Activated naive CD8-positive, alpha-beta T cell (primary cell): ENCODE measurements at regions not wholly inside any gene's neighbourhood (a gene's known extent, or its start where the extent isn't known, plus 50 kb on each side); places are given as distances from the start of the nearest gene placed in this dataset.
A peak's percentile ranks its signal among the peaks of the same experiment; 100 is the strongest.

Experiments used
- H3K27ac Mint-ChIP-seq: one replicate; pipeline ENCODE4 v1.8.0; 2021; ENCODE audit warnings: mixed read lengths
- H3K27me3 Mint-ChIP-seq: one replicate; pipeline ENCODE4 v1.8.0; 2021; ENCODE audit warnings: mixed read lengths
- H3K36me3 Mint-ChIP-seq: one replicate; pipeline ENCODE4 v1.8.0; 2021; ENCODE audit warnings: mixed read lengths
- H3K4me1 Mint-ChIP-seq: one replicate; pipeline ENCODE4 v1.8.0; 2021; ENCODE audit warnings: low read depth, mixed read lengths
- H3K4me3 Mint-ChIP-seq: one replicate; pipeline ENCODE4 v1.8.0; 2021; ENCODE audit warnings: mild to moderate bottlenecking, mixed read lengths
- H3K9me3 Mint-ChIP-seq: one replicate; pipeline ENCODE4 v1.8.0; 2021; ENCODE audit warnings: low read depth, mixed read lengths

DNA sequence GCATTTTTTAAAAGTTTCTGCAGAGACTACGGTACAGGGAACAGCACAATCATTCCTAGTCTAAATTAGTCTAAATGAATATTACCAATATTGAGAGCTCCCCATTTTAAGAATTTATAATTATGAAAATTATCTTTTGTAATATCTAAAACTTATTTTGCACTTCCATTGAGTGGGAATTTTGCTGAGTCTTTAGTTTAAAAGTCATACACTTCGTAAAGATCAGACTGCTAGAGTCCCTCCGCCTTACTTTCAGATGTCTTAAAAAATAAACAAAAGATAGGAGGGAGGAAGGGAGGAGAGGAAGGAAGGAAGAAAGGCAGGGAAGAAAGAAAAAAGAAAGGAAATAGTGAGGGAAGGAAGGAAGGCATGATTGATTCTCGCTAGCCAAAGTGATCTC lies 278.2 kb upstream of the PRDM1 start:
- no peak overlapping the region for H3K27ac Mint-ChIP-seq
- no peaks in the 10 kb centered on the region for H3K9me3 Mint-ChIP-seq
- H3K4me1 Mint-ChIP-seq = peaks cover 18% of the 10 kb centered on the region
- H3K36me3 Mint-ChIP-seq = no peaks in the 10 kb centered on the region
- H3K4me3 Mint-ChIP-seq = no peak overlapping the region
- H3K27me3 Mint-ChIP-seq = no peaks in the 10 kb centered on the region

DNA sequence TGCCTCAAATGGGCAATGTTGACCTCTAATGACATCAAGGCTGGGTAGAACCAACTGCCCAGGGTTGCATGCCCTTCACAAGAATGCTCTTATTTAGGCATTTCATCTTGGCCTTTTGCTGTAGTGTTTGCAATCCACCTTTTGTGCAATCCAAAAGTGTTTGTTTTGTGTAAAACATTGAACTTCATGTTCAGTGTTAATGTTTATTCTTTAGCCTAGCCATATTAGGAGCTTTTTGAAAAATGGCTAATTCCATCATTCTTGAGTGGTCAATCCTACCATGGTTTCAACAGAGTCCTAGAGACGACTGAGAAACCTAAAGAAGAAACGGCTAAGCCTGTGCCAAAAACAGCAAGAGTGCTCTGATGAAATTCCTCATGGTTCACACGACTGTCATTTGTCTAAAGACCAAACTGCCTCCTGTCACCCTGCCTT lies 279.6 kb upstream of the PRDM1 start:
- H3K4me1 Mint-ChIP-seq = peaks cover 18% of the 10 kb centered on the region
- H3K9me3 Mint-ChIP-seq = no peaks in the 10 kb centered on the region
- H3K27me3 Mint-ChIP-seq = no peaks in the 10 kb centered on the region
- no peaks in the 10 kb centered on the region for H3K36me3 Mint-ChIP-seq
- no peak overlapping the region for H3K27ac Mint-ChIP-seq
- H3K4me3 Mint-ChIP-seq = no peak overlapping the region

DNA sequence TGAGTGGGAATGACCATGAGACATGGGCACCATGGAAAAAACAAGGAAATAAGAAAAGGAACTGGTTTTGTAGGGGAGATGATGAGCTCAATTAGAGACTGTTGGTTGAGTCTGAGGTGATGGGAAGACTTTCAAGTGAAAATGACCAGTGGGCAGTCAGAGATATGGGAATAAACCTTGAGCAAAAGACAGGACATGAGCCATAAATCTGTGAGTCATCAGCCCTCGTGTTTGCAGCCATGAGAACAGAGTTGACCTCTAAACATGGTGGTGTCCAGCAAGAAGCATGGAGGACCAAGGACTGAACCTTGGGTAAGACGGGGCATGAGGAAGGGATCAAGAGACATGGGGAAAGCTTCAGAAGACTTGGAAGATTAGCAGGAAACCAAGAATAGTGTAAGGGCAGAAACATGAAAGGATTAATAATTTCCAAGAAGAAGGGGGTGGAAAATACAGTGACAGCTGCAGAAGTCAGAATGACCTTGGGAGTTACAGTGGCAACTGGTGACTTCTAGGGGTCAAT lies 280.6 kb upstream of the PRDM1 start:
- H3K27ac Mint-ChIP-seq = no peak overlapping the region
- peaks cover 15% of the 10 kb centered on the region for H3K4me1 Mint-ChIP-seq
- peaks cover 2% of the 10 kb centered on the region for H3K27me3 Mint-ChIP-seq
- no peaks in the 10 kb centered on the region for H3K9me3 Mint-ChIP-seq
- H3K4me3 Mint-ChIP-seq = no peak overlapping the region
- H3K36me3 Mint-ChIP-seq = no peaks in the 10 kb centered on the region

DNA sequence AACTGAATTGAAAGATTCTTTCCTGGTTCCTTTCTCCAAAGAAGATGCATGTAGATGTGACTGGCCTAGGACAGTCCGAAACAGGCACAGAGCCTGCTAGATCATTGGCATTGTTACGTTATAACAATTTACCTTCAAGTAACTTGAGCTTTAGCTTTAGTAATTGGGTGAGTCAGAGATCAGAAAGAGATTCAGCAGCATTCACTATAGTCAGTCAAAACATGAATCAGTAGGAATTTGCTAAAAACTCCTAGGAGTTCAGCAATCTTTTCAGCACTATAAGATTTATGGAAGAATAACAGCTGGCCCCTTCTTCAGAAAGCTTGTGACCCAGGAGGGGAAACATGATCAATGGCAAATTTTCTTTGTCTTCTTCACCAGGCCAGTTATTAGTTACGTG lies 281.7 kb upstream of the PRDM1 start:
- H3K4me1 Mint-ChIP-seq = peaks cover 4% of the 10 kb centered on the region
- peaks cover 2% of the 10 kb centered on the region for H3K27me3 Mint-ChIP-seq
- no peak overlapping the region for H3K27ac Mint-ChIP-seq
- H3K36me3 Mint-ChIP-seq = no peaks in the 10 kb centered on the region
- H3K9me3 Mint-ChIP-seq = no peaks in the 10 kb centered on the region
- no peak overlapping the region for H3K4me3 Mint-ChIP-seq

DNA sequence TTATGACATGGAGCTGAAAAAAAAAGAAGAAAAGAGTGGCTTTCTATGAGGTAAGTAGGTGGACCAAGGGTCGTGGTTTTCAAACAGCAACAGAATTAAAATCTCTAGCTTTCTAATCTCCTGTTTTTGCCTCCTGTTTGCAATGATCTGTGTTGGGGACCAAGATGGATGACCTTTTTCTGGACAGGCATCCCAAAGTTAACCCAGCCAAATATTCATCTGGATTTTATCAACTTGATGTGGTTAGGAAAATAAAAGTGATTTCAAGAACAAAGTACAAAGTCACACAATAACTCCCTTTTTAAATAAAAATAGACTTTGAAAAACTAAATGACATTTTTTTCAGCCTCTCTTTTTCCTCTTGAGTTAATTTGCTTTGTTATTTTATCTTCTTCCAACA lies 282.1 kb upstream of the PRDM1 start:
- peaks cover 2% of the 10 kb centered on the region for H3K27me3 Mint-ChIP-seq
- no peaks in the 10 kb centered on the region for H3K36me3 Mint-ChIP-seq
- H3K4me1 Mint-ChIP-seq = peaks cover 1% of the 10 kb centered on the region
- H3K27ac Mint-ChIP-seq = no peak overlapping the region
- H3K4me3 Mint-ChIP-seq = no peak overlapping the region
- no peaks in the 10 kb centered on the region for H3K9me3 Mint-ChIP-seq

DNA sequence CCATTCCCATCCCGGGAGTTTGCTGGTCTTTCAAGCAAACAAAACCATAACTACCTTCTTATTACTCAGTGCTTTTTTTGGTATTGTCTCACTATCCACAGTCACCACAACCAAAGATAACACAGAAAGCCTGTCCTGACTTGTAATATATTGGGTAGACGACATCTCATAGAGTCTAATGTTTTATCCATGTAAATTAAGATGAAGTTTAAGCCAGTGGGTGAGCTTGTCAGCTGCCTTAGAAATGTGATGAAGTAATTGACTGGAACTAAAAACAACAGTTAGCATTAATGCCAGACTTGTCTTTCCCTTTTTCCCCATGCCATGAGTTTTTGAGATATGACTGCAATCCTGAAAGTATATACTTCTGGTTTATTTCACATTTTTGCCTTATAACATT lies 282.7 kb upstream of the PRDM1 start:
- Mint-ChIP-seq H3K4me3 (no peak overlapping the region), H3K27me3 (peaks cover 2% of the 10 kb centered on the region), H3K36me3 (no peaks in the 10 kb centered on the region), H3K9me3 (no peaks in the 10 kb centered on the region), H3K4me1 (no peaks in the 10 kb centered on the region), H3K27ac (no peak overlapping the region)

DNA sequence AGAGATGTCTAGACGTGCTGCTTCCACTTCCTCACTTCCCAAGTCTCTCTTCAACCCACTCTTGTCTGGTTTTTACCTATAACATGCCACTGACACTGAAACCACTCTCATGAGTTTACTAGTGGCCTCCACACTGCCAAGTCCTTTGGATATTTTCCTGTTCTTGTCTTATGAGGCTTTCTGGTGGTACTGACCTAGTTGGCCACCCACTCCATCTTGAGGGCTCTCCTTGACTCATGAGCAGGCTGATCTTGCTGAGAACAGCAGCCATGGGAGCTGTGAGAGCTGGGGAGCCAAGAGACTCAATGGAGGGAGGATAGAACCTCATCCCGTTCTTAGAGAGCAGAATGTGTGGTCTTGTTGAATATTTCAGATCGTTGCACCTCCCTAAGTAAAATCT lies 283.4 kb upstream of the PRDM1 start:
- Mint-ChIP-seq H3K27me3 (peaks cover 2% of the 10 kb centered on the region), H3K4me3 (no peak overlapping the region), H3K4me1 (no peaks in the 10 kb centered on the region), H3K9me3 (no peaks in the 10 kb centered on the region), H3K36me3 (no peaks in the 10 kb centered on the region), H3K27ac (no peak overlapping the region)

DNA sequence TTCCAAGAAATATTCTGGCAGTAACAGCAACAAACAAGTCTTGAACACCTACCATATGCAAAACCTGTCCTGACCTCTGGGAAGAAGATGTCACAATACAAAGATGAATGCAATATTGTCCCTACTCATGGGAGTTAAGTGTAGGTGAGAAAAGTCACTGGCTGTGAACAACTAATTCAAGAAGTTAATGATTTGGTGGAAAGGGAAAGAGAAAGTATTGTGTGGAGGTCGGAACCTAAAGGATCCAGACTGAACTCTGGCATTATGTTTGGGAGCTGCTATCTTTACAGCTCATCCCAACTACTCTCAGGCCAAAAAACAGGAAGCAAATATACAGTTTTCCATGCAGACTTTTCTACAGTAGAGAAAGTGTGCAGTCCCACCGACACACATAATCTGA lies 285.3 kb upstream of the PRDM1 start:
- Mint-ChIP-seq H3K27ac (no peak overlapping the region), H3K9me3 (no peaks in the 10 kb centered on the region), H3K4me3 (no peak overlapping the region), H3K36me3 (no peaks in the 10 kb centered on the region), H3K4me1 (no peaks in the 10 kb centered on the region), H3K27me3 (peaks cover 2% of the 10 kb centered on the region)

DNA sequence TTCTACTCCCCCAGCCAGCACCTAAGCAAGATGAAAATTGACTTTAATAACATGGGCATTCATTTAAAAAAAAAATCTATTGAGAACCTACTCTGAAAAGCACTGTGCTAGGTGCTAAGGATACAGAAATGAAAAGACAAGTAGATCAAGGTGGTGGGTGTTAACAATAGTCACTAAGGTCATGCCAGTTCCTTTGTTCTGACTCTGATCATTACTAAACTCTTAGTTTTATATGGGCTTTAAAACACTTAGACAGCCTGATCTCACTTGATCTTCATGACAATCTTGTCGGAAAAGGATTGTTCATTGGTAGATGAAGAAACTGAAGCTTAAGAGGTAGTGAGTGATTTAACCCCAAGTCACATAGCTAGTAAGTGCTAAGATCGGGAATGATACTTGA lies 285.7 kb upstream of the PRDM1 start:
- Mint-ChIP-seq H3K4me1 (no peaks in the 10 kb centered on the region), H3K27me3 (peaks cover 2% of the 10 kb centered on the region), H3K4me3 (no peak overlapping the region), H3K36me3 (no peaks in the 10 kb centered on the region), H3K27ac (no peak overlapping the region), H3K9me3 (no peaks in the 10 kb centered on the region)

DNA sequence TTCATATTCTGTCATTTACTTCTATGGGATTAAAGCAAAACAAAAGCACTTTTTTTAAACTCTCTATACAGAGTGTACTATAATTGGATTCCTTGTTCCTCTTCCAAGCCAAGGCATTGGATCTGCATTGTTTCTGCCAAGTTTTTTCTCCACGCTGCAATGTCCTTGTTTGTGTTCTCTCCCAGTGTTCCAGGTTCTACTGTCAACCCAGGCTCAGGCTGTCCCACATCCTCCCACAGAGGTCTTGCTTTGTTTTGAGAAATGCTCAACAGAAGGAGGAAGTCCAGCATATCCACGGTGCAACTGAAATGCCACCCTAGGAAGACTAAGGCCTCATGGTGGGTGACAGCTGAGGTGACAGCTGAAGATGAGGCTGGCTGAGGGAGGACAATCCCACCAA lies 287.1 kb upstream of the PRDM1 start:
- H3K36me3 Mint-ChIP-seq = no peaks in the 10 kb centered on the region
- peaks cover 8% of the 10 kb centered on the region for H3K4me1 Mint-ChIP-seq
- no peaks in the 10 kb centered on the region for H3K9me3 Mint-ChIP-seq
- H3K27ac Mint-ChIP-seq = no peak overlapping the region
- H3K27me3 Mint-ChIP-seq = peaks cover 2% of the 10 kb centered on the region
- no peak overlapping the region for H3K4me3 Mint-ChIP-seq

DNA sequence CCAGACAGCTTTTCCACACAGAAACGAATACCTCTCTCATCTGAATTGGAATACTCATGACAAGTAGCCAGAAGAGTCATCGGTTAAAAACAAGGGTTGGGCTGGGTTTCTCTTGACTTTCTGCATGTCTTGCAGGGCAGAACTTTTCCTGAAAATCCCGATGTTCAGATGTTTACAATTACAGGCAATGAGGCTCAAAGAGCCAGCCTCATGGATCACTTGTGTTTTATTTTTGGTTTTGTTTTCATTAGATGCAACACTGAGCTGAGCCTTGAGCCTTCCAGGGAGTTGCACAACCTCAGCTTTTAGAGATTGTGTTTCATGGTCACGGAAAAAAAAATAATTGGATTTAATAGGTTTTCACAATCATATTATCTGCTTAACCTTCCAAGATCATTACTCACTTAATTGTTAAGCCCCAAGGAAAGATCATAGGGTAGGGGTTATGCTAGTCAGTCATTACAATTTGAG lies 288.1 kb upstream of the PRDM1 start:
- H3K4me3 Mint-ChIP-seq = no peak overlapping the region
- peaks cover 11% of the 10 kb centered on the region for H3K4me1 Mint-ChIP-seq

DNA sequence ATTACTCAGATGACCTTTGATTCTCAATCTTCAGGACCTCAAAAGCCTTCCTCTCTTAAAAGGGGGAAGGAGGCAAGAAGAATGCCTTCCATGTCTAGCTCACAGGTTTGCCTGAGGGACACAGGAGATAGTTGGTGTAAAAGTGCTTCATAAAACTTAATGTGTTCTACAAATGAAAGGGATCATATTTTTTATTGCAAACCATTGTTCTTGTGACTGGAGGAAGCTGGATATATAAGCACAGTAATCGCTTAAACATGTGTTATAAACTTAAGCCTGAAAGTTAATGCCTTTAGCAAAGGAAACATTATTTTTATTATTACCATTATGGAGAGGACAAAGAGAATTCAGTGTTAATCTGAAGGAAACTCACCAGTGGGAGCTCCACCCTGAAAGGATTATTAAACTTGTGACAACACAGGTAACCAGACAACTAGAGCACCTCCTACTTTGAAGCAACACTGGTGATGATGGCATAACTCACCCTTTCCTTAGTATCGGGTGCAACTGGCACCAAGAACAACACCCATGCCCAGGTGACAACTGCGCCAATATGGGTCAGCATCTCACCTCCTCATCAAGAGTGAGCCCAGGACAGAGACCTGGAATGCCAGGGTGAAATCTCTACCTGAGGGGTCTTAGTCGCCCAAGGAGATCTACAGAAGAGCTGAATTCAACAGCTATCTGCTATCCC lies 288.7 kb upstream of the PRDM1 start:
- H3K27ac Mint-ChIP-seq = no peak overlapping the region
- H3K9me3 Mint-ChIP-seq = no peaks in the 10 kb centered on the region
- peaks cover 2% of the 10 kb centered on the region for H3K27me3 Mint-ChIP-seq
- peaks cover 12% of the 10 kb centered on the region for H3K4me1 Mint-ChIP-seq
- no peak overlapping the region for H3K4me3 Mint-ChIP-seq
- H3K36me3 Mint-ChIP-seq = no peaks in the 10 kb centered on the region

More for the DNA sequence above, 288.1 kb upstream of the PRDM1 start:
- Mint-ChIP-seq H3K9me3 (no peaks in the 10 kb centered on the region), H3K36me3 (no peaks in the 10 kb centered on the region), H3K27me3 (peaks cover 2% of the 10 kb centered on the region), H3K27ac (no peak overlapping the region)

DNA sequence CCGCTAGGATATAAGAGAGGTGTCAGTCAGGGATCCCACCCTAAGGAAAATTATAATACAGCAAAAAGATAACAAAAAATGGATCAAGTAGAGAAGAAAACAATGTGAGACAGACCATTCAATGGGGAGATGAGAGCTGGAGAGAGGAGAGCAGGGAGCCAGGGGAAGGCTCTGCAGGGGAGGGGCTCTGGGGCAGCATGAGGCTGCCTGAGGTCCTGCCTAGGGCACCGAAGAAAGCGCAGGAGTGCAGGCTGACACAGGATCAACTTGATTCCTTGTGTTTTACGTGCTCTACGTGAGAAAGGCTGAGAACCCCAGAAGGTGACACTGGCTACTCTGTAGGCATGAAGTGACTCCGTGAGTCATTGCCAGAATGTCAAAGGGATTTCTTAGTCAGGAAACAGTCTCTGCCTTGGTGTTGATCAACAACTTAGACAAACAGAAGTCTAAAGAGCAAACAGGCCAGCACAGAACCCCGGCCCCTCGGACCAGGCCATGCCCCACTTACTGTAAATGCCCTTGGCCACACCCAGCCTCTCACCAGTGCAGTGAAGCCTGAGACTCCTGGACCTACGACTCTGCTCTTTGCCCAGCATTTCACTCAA lies 290.1 kb upstream of the PRDM1 start:
- H3K27me3 Mint-ChIP-seq = peaks cover 2% of the 10 kb centered on the region
- peaks cover 17% of the 10 kb centered on the region for H3K4me1 Mint-ChIP-seq
- H3K4me3 Mint-ChIP-seq = no peak overlapping the region
- H3K9me3 Mint-ChIP-seq = no peaks in the 10 kb centered on the region
- no peak overlapping the region for H3K27ac Mint-ChIP-seq
- H3K36me3 Mint-ChIP-seq = no peaks in the 10 kb centered on the region

DNA sequence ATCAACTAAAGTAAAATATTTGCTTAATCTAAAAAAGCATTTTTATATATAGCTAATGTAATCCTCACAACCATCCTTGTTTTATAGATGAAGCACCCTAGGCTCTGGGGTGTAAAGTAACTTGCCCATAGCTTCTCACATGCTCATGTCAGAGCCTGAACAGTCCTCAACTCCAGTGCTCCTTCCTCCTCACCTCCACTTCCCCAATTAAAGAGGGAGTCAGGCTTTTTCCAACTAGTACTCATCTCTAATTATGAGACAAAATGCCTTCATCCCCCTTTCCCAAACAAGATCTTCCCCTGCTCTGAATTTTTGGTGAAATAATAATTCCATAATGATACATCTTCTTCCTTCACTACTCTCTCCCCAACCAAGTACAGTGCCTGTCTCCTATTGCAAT lies 290.8 kb upstream of the PRDM1 start:
- no peaks in the 10 kb centered on the region for H3K9me3 Mint-ChIP-seq
- no peaks in the 10 kb centered on the region for H3K36me3 Mint-ChIP-seq
- H3K4me1 Mint-ChIP-seq = peaks cover 17% of the 10 kb centered on the region
- no peaks in the 10 kb centered on the region for H3K27me3 Mint-ChIP-seq
- peak overlapping the region; percentile 11 for H3K27ac Mint-ChIP-seq
- H3K4me3 Mint-ChIP-seq = no peak overlapping the region

DNA sequence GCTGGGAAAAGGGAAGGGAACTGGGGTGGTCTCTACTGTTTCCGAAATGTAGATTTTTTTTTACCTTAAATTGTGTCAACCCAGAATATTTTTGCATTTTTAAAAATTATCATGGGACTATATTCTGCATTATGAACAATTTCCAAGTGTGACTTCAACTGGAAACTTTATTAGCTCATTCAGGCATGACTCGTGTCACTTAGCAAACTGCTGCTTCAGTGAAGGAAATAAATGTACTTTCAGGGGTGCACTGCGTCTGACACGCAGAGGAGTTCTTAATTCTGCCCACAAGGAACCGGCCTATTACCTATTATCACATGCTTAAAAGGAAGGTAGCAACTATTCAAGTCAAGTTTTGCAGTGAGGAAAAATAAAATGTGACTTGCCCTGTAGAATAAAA lies 291.3 kb upstream of the PRDM1 start:
- H3K27me3 Mint-ChIP-seq = no peaks in the 10 kb centered on the region
- peaks cover 17% of the 10 kb centered on the region for H3K4me1 Mint-ChIP-seq
- H3K36me3 Mint-ChIP-seq = no peaks in the 10 kb centered on the region
- no peak overlapping the region for H3K4me3 Mint-ChIP-seq
- no peak overlapping the region for H3K27ac Mint-ChIP-seq
- no peaks in the 10 kb centered on the region for H3K9me3 Mint-ChIP-seq

DNA sequence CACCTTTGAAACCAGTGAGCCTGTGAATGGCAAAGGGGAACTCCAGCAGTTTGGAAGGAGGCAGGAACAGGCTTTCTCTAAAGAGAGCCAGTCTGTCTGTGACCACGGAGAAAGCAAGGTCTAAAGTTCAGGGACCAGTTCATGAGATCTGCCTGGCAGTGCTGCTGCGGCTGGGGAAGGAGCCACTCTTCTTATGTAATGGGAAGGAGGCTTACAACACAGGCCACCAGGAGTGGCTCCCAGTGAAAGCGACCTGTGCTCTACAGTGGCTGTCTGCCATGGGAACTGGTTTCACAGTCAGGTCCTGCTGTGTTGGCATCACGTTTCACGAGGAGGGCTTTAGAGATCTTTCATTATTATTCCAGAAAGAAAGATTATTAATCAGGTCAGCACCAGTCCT lies 291.9 kb upstream of the PRDM1 start:
- H3K4me1 Mint-ChIP-seq = peaks cover 17% of the 10 kb centered on the region
- H3K4me3 Mint-ChIP-seq = no peak overlapping the region
- no peak overlapping the region for H3K27ac Mint-ChIP-seq
- H3K36me3 Mint-ChIP-seq = no peaks in the 10 kb centered on the region
- H3K9me3 Mint-ChIP-seq = no peaks in the 10 kb centered on the region
- H3K27me3 Mint-ChIP-seq = no peaks in the 10 kb centered on the region
